NCI-H2029 (cell line): ENCODE measurements at regions not wholly inside any gene's neighbourhood (a gene's known extent, or its start where the extent isn't known, plus 50 kb on each side); places are given as distances from the start of the nearest gene placed in this dataset.

Experiments
- DNase-seq: peaks from one replicate; lab custom pipeline; 2025; lab: John Stamatoyannopoulos, UW

DNA sequence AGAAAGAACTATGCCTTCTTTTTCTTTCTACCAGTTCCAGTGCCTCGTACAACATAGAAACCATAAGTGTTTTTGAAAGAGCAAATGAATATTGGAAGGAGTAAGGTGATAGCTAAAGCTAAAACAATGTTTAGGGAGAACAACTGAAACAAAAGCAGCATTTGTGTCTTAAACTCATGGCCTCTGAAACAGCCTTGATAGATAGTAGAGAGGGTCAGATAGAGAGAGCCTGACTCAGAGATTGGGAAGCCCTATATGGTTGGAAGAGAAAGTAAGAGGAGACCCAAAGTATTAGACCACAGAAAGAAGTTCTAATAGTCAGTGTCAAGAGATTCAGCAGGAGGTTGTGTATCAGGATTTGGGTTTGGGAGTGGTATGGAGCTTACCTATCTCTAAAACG lies 79.6 kb upstream of the IFNG-AS1 start:
- no peak for DNase-seq

DNA sequence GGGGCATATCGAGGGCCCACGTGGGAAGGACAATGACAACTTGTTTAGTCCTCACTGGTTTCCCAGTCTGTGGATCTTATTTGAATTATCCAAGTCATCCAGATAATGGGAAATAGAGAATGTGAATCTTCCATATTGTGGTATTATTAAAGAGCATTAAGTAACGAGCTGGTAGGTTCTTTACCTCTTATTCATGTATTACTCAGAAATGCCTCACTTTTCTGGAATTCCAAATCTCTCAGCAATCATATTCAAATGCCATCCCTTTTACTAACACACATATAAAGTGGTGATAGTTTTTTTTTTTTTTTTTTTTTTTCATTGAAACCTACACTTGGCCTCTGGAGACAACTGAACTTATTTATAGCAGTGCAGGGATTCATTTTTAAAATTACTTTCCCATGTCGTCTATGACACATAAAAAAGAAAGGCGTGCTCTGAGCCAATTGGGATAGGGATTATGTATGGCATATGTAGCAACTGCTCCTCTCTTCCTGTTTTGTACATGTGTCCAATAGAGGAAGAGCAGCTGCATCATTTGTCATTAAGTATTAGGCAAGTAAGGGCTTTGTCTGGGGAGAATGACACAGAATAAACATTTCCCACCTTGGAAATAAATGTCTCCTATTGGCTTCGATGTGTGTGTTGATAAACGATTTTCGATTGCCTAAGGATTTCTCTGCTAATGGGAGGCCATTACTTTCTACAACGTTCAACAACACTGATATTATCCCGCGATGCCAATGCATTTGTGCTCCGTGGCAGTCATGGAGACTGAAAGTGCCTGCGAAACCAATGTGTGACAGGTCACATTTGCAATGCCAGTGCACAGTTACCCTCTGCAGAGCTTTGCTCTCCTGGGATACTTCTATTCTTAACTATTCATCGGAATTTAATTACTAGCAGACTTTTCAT lies 78.6 kb upstream of the IFNG-AS1 start:
- no peak for DNase-seq

GRCh38 chr12:67911275-67911600 lies 78.0 kb upstream of the IFNG-AS1 start:
- DNase-seq, result peak; percentile 4

GRCh38 chr12:67911789-67912188 lies 77.5 kb upstream of the IFNG-AS1 start:
- DNase-seq, result no peak

GRCh38 chr12:67915335-67915851 lies 73.9 kb upstream of the IFNG-AS1 start:
- DNase-seq, result peak; percentile 58

DNA sequence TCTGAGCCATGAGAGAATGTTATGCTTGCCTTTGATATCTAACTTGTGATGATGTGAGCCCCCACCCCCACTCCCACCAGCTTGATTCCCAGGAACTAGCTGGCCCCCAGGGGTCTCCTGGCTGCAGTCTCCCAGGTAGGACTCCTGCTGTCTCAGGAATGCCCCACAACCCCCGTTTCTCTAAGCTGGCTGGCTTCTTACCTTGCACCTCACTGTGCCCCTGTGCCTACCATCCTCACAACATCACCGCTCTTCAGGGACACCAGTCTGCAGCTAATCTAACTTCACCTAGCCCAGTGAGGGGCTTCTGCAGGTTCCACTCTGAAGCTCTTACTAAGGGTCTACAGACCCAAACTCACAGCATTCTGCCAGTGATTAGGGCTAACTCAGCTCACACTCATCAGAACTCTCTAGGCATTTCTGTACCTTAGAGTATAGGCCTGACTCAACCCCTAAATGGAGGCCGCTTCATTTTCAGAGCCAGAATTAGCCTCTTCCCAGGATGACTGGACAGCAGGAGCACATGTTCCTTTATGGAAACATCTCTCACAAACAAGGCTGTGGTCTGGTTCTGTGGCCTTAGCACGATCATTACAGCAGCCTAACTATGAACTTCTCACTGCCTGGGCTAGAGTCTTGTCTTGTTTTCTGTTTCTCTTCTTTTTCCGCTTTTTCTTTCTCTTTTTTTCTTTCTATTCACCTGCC lies 72.8 kb upstream of the IFNG-AS1 start:
- DNase-seq, result no peak

DNA sequence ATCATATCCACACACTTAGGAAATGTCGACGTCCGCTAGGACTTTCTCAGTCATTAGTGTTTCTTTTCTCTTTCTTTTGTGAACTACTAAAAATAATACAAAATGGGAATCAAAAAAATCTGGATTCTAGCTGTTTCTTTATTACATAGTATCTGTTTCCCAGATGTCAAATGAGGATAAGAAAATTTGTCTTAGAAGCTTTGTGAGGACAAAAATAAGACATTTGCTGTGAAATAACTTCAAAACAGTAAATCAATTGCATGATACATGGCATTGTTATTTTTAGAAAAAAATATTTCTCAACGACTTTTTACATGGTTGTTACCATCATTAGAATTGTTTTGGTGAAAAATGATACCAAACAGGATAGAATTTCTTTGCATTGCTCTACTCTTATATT lies 71.4 kb upstream of the IFNG-AS1 start:
- no peak for DNase-seq

GRCh38 chr12:67918441-67918840 lies 70.8 kb upstream of the IFNG-AS1 start:
- DNase-seq, result no peak

GRCh38 chr12:67919406-67919805 lies 69.8 kb upstream of the IFNG-AS1 start:
- no peak for DNase-seq

DNA sequence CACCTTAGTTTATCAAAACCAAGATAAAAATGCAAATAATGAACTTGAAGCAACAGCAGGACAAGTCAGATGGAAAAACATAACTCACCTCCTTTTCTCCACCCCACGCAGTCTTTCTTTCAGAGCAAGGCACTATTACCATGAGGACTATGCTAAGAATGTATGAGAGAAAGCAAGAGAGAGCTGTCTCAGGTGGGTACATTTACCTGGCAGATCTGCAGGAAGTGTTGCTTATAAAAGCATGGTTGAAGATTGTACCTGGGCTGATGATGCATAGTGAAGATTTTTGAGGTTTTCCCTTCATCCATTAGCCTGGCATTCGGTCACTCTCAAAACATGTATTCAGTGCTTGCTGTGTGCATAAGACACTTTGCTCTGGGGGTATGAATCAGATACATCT lies 68.8 kb upstream of the IFNG-AS1 start:
- no peak for DNase-seq

DNA sequence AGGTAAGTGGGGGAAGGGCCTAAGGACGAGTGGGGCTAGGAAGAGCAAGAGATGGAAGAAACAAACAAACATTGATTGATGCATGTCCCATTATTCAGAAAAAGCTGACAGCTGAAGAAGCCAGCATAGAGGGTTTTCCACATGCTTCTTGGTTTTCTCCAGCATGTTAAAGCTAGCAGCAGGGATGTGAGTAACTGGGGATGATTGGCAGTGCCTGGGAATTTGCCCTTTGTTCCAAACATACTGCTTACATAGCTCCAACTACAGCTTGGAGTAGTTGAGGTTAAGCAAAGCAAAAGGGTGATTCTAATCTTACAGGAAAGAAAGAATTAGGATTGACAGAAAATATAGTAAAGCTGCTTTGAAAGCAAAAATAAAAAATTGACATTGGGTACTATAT lies 68.0 kb upstream of the IFNG-AS1 start:
- DNase-seq, result no peak

- no peak for DNase-seq
These were observed 67.0 kb upstream of the IFNG-AS1 start for GRCh38 chr12:67922245-67922644.

- DNase-seq, result peak; percentile 90
These were observed 64.2 kb upstream of the IFNG-AS1 start for GRCh38 chr12:67925077-67925476.

DNA sequence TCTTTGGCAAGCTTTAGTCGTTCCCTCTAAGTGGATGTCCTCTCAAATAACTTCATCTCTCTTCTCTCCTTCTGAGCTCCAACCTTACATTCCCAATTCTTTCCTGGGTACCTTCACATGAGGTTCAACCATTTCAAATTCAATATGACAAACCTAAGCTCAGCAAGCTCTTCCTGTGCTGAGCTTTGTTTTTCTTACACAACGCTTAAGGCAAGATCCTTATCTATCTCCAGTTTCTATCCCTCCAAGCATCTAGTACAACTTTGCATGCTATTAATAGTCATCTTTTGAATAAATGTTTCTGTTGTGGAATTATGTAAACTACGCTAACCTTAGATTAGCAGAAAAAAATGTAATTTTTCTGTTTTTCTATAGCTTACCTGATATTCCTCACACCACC lies 63.7 kb upstream of the IFNG-AS1 start:
- no peak for DNase-seq

GRCh38 chr12:67926063-67926462 lies 63.2 kb upstream of the IFNG-AS1 start:
- no peak for DNase-seq

- DNase-seq, result no peak
These were observed 61.9 kb upstream of the IFNG-AS1 start for GRCh38 chr12:67927324-67927723.

- DNase-seq, result no peak
These were observed 61.4 kb upstream of the IFNG-AS1 start for GRCh38 chr12:67927815-67928214.

- peak; percentile 12 for DNase-seq
These were observed 60.4 kb upstream of the IFNG-AS1 start for GRCh38 chr12:67928621-67929383.

- DNase-seq, result no peak
These were observed 59.9 kb upstream of the IFNG-AS1 start for GRCh38 chr12:67929384-67929772.

GRCh38 chr12:67937822-67938221 lies 51.4 kb upstream of the IFNG-AS1 start:
- no peak for DNase-seq
